ENCODE measurements at regions not wholly inside any gene's neighbourhood (a gene's known extent, or its start where the extent isn't known, plus 50 kb on each side); places are given as distances from the start of the nearest gene placed in this dataset.

DNA sequence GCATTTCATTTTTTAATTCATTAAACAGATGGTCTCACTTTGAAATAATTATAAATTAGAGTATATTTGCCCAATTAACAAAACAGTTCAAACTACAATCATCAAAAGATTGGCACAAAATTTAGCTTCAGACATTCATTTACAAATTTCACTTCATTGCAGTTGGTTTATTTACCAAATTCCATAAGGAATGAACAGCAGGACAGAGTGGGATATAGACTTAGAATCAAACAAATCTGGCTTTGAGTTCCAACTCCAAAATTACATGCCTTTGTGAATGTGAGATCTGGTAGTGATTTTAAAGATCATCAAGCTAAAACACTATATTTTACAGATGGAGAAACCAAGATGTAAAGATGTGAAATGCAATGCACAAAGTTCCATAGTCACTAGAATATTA, 310.7 kb upstream of the CNTN5 start:
- TF ChIP-seq, protein P1, sequence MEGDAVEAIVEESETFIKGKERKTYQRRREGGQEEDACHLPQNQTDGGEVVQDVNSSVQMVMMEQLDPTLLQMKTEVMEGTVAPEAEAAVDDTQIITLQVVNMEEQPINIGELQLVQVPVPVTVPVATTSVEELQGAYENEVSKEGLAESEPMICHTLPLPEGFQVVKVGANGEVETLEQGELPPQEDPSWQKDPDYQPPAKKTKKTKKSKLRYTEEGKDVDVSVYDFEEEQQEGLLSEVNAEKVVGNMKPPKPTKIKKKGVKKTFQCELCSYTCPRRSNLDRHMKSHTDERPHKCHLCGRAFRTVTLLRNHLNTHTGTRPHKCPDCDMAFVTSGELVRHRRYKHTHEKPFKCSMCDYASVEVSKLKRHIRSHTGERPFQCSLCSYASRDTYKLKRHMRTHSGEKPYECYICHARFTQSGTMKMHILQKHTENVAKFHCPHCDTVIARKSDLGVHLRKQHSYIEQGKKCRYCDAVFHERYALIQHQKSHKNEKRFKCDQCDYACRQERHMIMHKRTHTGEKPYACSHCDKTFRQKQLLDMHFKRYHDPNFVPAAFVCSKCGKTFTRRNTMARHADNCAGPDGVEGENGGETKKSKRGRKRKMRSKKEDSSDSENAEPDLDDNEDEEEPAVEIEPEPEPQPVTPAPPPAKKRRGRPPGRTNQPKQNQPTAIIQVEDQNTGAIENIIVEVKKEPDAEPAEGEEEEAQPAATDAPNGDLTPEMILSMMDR (IDR thresholded peaks at IDR 0.05; ENCODE audit: extremely low read depth in 1 of 2, insufficient read depth in 1 of 2, low read depth in 1 of 2, low read length in 2 of 2): no peak
- TF ChIP-seq POLR2AphosphoS5 (IDR thresholded peaks at IDR 0.05; ENCODE audit: insufficient read depth, low read depth, low read length): no peak
- TF ChIP-seq EZH2 (IDR thresholded peaks at IDR 0.05; ENCODE audit: borderline replicate concordance, low read depth, low read length, severe bottlenecking): no peak
- TF ChIP-seq JUN (IDR thresholded peaks at IDR 0.05; ENCODE audit: borderline replicate concordance, insufficient read depth, insufficient read length, low read depth): no peak
- TF ChIP-seq POLR2A (IDR thresholded peaks at IDR 0.05; ENCODE audit: low read depth, low read length): no peak
- TF ChIP-seq MYC (IDR thresholded peaks at IDR 0.05; ENCODE audit: low read depth, low read length): no peak

Data from endothelial cell of umbilical vein (primary cell).